Neutrophil (primary cell): ENCODE measurements at regions not wholly inside any gene's neighbourhood (a gene's known extent, or its start where the extent isn't known, plus 50 kb on each side); places are given as distances from the start of the nearest gene placed in this dataset.

Experiments used
- H3K27ac ChIP-seq: fragments of 200-600 bp; sonication (generic); 2 replicates; pipeline ENCODE4 v1.5.1; 2016; ENCODE audit warnings: mild to moderate bottlenecking, moderate library complexity
- H3K27me3 ChIP-seq: fragments of 200-600 bp; sonication (generic); 2 replicates; pipeline ENCODE4 v1.6.0; 2016; ENCODE audit warnings: mild to moderate bottlenecking
- H3K36me3 ChIP-seq: fragments of 200-600 bp; sonication (generic); 2 replicates; pipeline ENCODE4 v1.5.1; 2017
- H3K4me1 ChIP-seq, 2 experiments: fragments of 200-600 bp in 1 of 2; sonication (generic) in 1 of 2; 1 replicate in 1 of 2; 2 replicates in 1 of 2; pipeline versions ENCODE4 v1.5.1 to v1.6.1; 2013 to 2016; ENCODE audit warnings: low read depth in 1 of 2, low read length in 1 of 2, mild to moderate bottlenecking in 1 of 2, moderate library complexity in 1 of 2; ENCODE audit not compliant: control insufficient read depth in 1 of 2, insufficient read depth in 1 of 2
- H3K4me3 ChIP-seq, 2 experiments: fragments of 200-600 bp in 1 of 2; sonication (generic) in 1 of 2; 1 replicate in 1 of 2; 2 replicates in 1 of 2; pipeline ENCODE4 v1.5.1; 2013 to 2016; ENCODE audit warnings: low read depth in 1 of 2, low read length in 1 of 2, mild to moderate bottlenecking in 1 of 2, moderate library complexity in 1 of 2
- H3K9me3 ChIP-seq: fragments of 200-600 bp; sonication (generic); 2 replicates; pipeline ENCODE4 v1.5.1; 2016
- CTCF ChIP-seq: fragments of 200-600 bp; sonication (generic); IDR thresholded peaks from 2 replicates; pipeline ENCODE4 v1.5.1; 2016; ENCODE audit warnings: antibody characterized with exemption

- Histone ChIP-seq H3K27ac (no peak overlapping the region), H3K27me3 (no peaks in the 10 kb centered on the region), H3K4me3 (no peak overlapping the region), H3K4me1 (no peaks in the 10 kb centered on the region), H3K36me3 (no peaks in the 10 kb centered on the region), H3K9me3 (no peaks in the 10 kb centered on the region)
- no peak for TF ChIP-seq CTCF
Observed at GRCh38 chr4:13243152-13243551, 241.0 kb downstream of the RAB28 start.

GRCh38 chr4:13240066-13240465 is 244.1 kb downstream of the RAB28 start:
- no peaks in the 10 kb centered on the region for H3K27me3 ChIP-seq
- no peak for TF ChIP-seq CTCF
- H3K4me3 ChIP-seq: no peak overlapping the region
- no peak overlapping the region for H3K27ac ChIP-seq
- no peaks in the 10 kb centered on the region for H3K36me3 ChIP-seq
- no peaks in the 10 kb centered on the region for H3K4me1 ChIP-seq
- H3K9me3 ChIP-seq: no peaks in the 10 kb centered on the region

- Histone ChIP-seq H3K27ac (no peak overlapping the region), H3K36me3 (no peaks in the 10 kb centered on the region), H3K9me3 (no peaks in the 10 kb centered on the region), H3K27me3 (no peaks in the 10 kb centered on the region), H3K4me1 (no peaks in the 10 kb centered on the region), H3K4me3 (no peak overlapping the region)
- no peak for TF ChIP-seq CTCF
Observed at GRCh38 chr4:13238936-13239335, 245.2 kb downstream of the RAB28 start.

- no peak overlapping the region for H3K4me3 ChIP-seq
- no peak for TF ChIP-seq CTCF
- H3K4me1 ChIP-seq: no peaks in the 10 kb centered on the region
- no peaks in the 10 kb centered on the region for H3K9me3 ChIP-seq
- H3K27me3 ChIP-seq: no peaks in the 10 kb centered on the region
- H3K36me3 ChIP-seq: no peaks in the 10 kb centered on the region
- H3K27ac ChIP-seq: no peak overlapping the region
Observed at GRCh38 chr4:13236485-13236884, 247.7 kb downstream of the RAB28 start.

GRCh38 chr4:13233755-13234154 is 250.4 kb downstream of the RAB28 start:
- H3K27ac ChIP-seq: no peak overlapping the region
- no peak for TF ChIP-seq CTCF
- no peaks in the 10 kb centered on the region for H3K27me3 ChIP-seq
- H3K9me3 ChIP-seq: no peaks in the 10 kb centered on the region
- no peak overlapping the region for H3K4me3 ChIP-seq
- H3K4me1 ChIP-seq: no peaks in the 10 kb centered on the region
- no peaks in the 10 kb centered on the region for H3K36me3 ChIP-seq

- no peaks in the 10 kb centered on the region for H3K36me3 ChIP-seq
- H3K9me3 ChIP-seq: no peaks in the 10 kb centered on the region
- H3K27me3 ChIP-seq: no peaks in the 10 kb centered on the region
- no peak overlapping the region for H3K4me3 ChIP-seq
- no peak overlapping the region for H3K27ac ChIP-seq
- H3K4me1 ChIP-seq: no peaks in the 10 kb centered on the region
- no peak for TF ChIP-seq CTCF
Observed at GRCh38 chr4:13219971-13220370, 264.2 kb downstream of the RAB28 start.
